ENCODE measurements at regions not wholly inside any gene's neighbourhood (a gene's known extent, or its start where the extent isn't known, plus 50 kb on each side); places are given as distances from the start of the nearest gene placed in this dataset.
"Not testable (repeated sequence)": the region's sequence is repeated elsewhere in the genome, so short reads cannot be mapped to it uniquely, and the experiment has no call there.

GRCh38 chr3:28033059-28033784 lies 208.2 kb upstream of the CMC1 start:
- DNase-seq (ENCODE audit: low read depth): no peak

GRCh38 chr3:28036599-28037575 lies 204.5 kb upstream of the CMC1 start:
- DNase-seq (ENCODE audit: low read depth): no peak

GRCh38 chr3:28039234-28039633 lies 202.2 kb upstream of the CMC1 start:
- no peak for DNase-seq (ENCODE audit: low read depth)

- no peak for DNase-seq (ENCODE audit: low read depth)
Observed at GRCh38 chr3:28039829-28040228, 201.6 kb upstream of the CMC1 start.

GRCh38 chr3:28042095-28042635 lies 199.3 kb upstream of the CMC1 start:
- no peak for DNase-seq (ENCODE audit: low read depth)

GRCh38 chr3:28042707-28043106 lies 198.7 kb upstream of the CMC1 start:
- no peak for DNase-seq (ENCODE audit: low read depth)

- no peak for DNase-seq (ENCODE audit: low read depth)
Observed at GRCh38 chr3:28050120-28050519, 191.3 kb upstream of the CMC1 start.

- no peak for DNase-seq (ENCODE audit: low read depth)
Observed at GRCh38 chr3:28050885-28051284, 190.5 kb upstream of the CMC1 start.

- DNase-seq (ENCODE audit: low read depth): no peak
Observed at GRCh38 chr3:28053759-28054158, 187.7 kb upstream of the CMC1 start.

GRCh38 chr3:28056806-28057205 lies 184.6 kb upstream of the CMC1 start:
- DNase-seq (ENCODE audit: low read depth): no peak

- DNase-seq (ENCODE audit: low read depth): no peak
Observed at GRCh38 chr3:28057539-28057938, 183.9 kb upstream of the CMC1 start.

GRCh38 chr3:28059199-28059598 lies 182.2 kb upstream of the CMC1 start:
- DNase-seq (ENCODE audit: low read depth): not testable (repeated sequence)

GRCh38 chr3:28066020-28066419 lies 175.4 kb upstream of the CMC1 start:
- DNase-seq (ENCODE audit: low read depth): no peak

GRCh38 chr3:28067014-28067413 lies 174.4 kb upstream of the CMC1 start:
- DNase-seq (ENCODE audit: low read depth): no peak

- DNase-seq (ENCODE audit: low read depth): no peak
Observed at GRCh38 chr3:28068342-28068741, 173.1 kb upstream of the CMC1 start.

GRCh38 chr3:28069438-28069837 lies 172.0 kb upstream of the CMC1 start:
- DNase-seq (ENCODE audit: low read depth): no peak

GRCh38 chr3:28076246-28076645 lies 165.2 kb upstream of the CMC1 start:
- no peak for DNase-seq (ENCODE audit: low read depth)

- DNase-seq (ENCODE audit: low read depth): no peak
Observed at GRCh38 chr3:28077572-28077971, 163.8 kb upstream of the CMC1 start.

GRCh38 chr3:28078536-28078935 lies 162.9 kb upstream of the CMC1 start:
- no peak for DNase-seq (ENCODE audit: low read depth)

- no peak for DNase-seq (ENCODE audit: low read depth)
Observed at GRCh38 chr3:28080716-28081115, 160.7 kb upstream of the CMC1 start.

- no peak for DNase-seq (ENCODE audit: low read depth)
Observed at GRCh38 chr3:28081533-28081947, 159.9 kb upstream of the CMC1 start.

GRCh38 chr3:28087591-28087990 lies 153.8 kb upstream of the CMC1 start:
- DNase-seq (ENCODE audit: low read depth): no peak
